Panc1 (cell line): ENCODE measurements at regions not wholly inside any gene's neighbourhood (a gene's known extent, or its start where the extent isn't known, plus 50 kb on each side); places are given as distances from the start of the nearest gene placed in this dataset.

Experiments
- ATAC-seq: fragments of 200-7000 bp; cut with Tn5 transposase; 2 replicates; pipeline ENCODE4 v1.9.1; 2020; ENCODE audit warnings: mild to moderate bottlenecking, moderate library complexity
- BruUV-seq: library from RNA; stranded (reverse); fragments of 400-500 nt; replicated peaks from 2 replicates; lab custom pipeline; 2021; lab: Mats Ljungman, UMichigan
- CTCF ChIA-PET: fragments of 300-600 bp; sonication (Branson Sonifier 250); formaldehyde crosslinking; loops from one replicate; lab custom pipeline; 2022; ENCODE audit warnings: antibody characterized with exemption; lab: Charles Lee
- POLR2A ChIA-PET: fragments of 300-600 bp; sonication (Branson Sonifier 250); formaldehyde crosslinking; loops from one replicate; lab custom pipeline; 2022; ENCODE audit warnings: antibody characterized with exemption; lab: Charles Lee
- DNase-seq: peaks from one replicate; pipeline ENCODE4 v3.0.0-alpha.2; 2010; ENCODE audit warnings: low read depth, low spot score
- H3K27ac ChIP-seq: 2 replicates; pipeline ENCODE4 v1.5.1; 2011; ENCODE audit warnings: mild to moderate bottlenecking, low read length, inconsistent platforms
- H3K27me3 ChIP-seq: fragments of 200-500 bp; sonication (Bioruptor generic); 2 replicates; pipeline ENCODE4 v1.6.0; 2014; ENCODE audit warnings: low read length, inconsistent platforms; ENCODE audit not compliant: control insufficient read depth, insufficient read depth
- H3K36me3 ChIP-seq: fragments of 200-500 bp; sonication (Bioruptor generic); 2 replicates; pipeline ENCODE4 v1.5.1; 2014; ENCODE audit warnings: inconsistent platforms, mild to moderate bottlenecking, low read length, moderate library complexity; ENCODE audit not compliant: control insufficient read depth, insufficient read depth
- H3K4me1 ChIP-seq: 2 replicates; pipeline ENCODE4 v1.5.1; 2011; ENCODE audit warnings: inconsistent platforms, mild to moderate bottlenecking, low read length, moderate library complexity; ENCODE audit not compliant: control insufficient read depth, insufficient read depth
- H3K4me3 ChIP-seq, 2 experiments: 2 replicates each; pipeline ENCODE4 v1.5.1; 2011 to 2012; ENCODE audit warnings: low read depth in 2 of 2, low read length in 2 of 2, mild to moderate bottlenecking in 2 of 2, inconsistent platforms in 1 of 2, moderate library complexity in 1 of 2
- H3K9me3 ChIP-seq: fragments of 200-500 bp; sonication (Bioruptor generic); 2 replicates; pipeline ENCODE4 v1.5.1; 2014; ENCODE audit warnings: low read depth, mild to moderate bottlenecking, inconsistent platforms, low read length, moderate library complexity; ENCODE audit not compliant: control insufficient read depth, insufficient read depth
- POLR2AphosphoS5 ChIP-seq: IDR thresholded peaks from 2 replicates; pipeline ENCODE4 v1.6.1; 2012; ENCODE audit warnings: mild to moderate bottlenecking, low read depth, low read length, moderate library complexity
- SIN3A ChIP-seq: IDR thresholded peaks from 2 replicates; pipeline ENCODE4 v1.6.1; 2012; ENCODE audit warnings: low read depth, mild to moderate bottlenecking, low read length, moderate library complexity, borderline replicate concordance; ENCODE audit not compliant: insufficient read depth
- TCF7L2 ChIP-seq: IDR thresholded peaks from 2 replicates; pipeline ENCODE4 v1.6.1; 2011; ENCODE audit warnings: mild to moderate bottlenecking, low read depth, low read length, inconsistent platforms
- in situ Hi-C: cut with HindIII; loops from 2 replicates; pipeline ENCODE4 v1.10.0; 2016; ENCODE audit warnings: low sequenced_read_pairs, low pct_unique_long_range_greater_than_20kb
- intact Hi-C: fragments of 100-400 bp; cut with micrococcal nuclease; formaldehyde crosslinking; loops from one replicate; pipeline ENCODE4 v1.10.0; 2022; ENCODE audit not compliant: unreplicated experiment
- TF ChIP-seq, protein P1 (sequence below): fragments of 450-650 bp; IDR thresholded peaks from 2 replicates; pipeline ENCODE4 v1.5.1; 2017; ENCODE audit warnings: mild to moderate bottlenecking
- TF ChIP-seq, protein P2 (sequence below), 2 experiments: IDR thresholded peaks; 2 replicates each; pipeline ENCODE4 v1.6.1; 2011 to 2012; ENCODE audit warnings: low read depth in 2 of 2, control low read depth in 1 of 2, low read length in 1 of 2, mild to moderate bottlenecking in 1 of 2, moderate library complexity in 1 of 2; ENCODE audit not compliant: insufficient read depth in 1 of 2

DNA sequence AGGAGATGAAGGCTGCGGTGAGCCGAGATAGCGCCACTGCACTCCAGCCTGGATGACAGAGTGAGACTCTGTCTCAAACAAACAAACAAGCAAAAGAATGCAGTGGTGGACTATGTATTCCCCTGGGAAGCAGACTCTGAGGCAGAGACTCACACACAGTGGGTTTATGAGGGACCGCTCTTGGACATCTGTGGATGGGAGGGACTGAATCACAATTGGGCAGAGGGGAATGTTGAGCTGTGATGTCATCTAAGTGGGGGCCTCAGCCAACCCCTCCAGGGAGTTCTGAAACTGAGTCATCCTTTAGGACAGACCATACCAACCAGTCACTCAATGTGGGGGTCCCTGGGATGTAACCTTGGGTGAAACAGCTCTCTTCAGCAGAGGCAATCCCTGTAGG, 151.0 kb downstream of the SUDS3 start:
- H3K27ac ChIP-seq = no peak overlapping the region
- H3K36me3 ChIP-seq = no peaks in the 10 kb centered on the region
- ChIA-PET CTCF (no interaction called here), POLR2A (no interaction called here)
- in situ Hi-C loops = no loop called here
- TF ChIP-seq, protein P1, sequence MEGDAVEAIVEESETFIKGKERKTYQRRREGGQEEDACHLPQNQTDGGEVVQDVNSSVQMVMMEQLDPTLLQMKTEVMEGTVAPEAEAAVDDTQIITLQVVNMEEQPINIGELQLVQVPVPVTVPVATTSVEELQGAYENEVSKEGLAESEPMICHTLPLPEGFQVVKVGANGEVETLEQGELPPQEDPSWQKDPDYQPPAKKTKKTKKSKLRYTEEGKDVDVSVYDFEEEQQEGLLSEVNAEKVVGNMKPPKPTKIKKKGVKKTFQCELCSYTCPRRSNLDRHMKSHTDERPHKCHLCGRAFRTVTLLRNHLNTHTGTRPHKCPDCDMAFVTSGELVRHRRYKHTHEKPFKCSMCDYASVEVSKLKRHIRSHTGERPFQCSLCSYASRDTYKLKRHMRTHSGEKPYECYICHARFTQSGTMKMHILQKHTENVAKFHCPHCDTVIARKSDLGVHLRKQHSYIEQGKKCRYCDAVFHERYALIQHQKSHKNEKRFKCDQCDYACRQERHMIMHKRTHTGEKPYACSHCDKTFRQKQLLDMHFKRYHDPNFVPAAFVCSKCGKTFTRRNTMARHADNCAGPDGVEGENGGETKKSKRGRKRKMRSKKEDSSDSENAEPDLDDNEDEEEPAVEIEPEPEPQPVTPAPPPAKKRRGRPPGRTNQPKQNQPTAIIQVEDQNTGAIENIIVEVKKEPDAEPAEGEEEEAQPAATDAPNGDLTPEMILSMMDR = no peak
- no peak for TF ChIP-seq SIN3A
- no peak for TF ChIP-seq POLR2AphosphoS5
- TF ChIP-seq, protein P2, sequence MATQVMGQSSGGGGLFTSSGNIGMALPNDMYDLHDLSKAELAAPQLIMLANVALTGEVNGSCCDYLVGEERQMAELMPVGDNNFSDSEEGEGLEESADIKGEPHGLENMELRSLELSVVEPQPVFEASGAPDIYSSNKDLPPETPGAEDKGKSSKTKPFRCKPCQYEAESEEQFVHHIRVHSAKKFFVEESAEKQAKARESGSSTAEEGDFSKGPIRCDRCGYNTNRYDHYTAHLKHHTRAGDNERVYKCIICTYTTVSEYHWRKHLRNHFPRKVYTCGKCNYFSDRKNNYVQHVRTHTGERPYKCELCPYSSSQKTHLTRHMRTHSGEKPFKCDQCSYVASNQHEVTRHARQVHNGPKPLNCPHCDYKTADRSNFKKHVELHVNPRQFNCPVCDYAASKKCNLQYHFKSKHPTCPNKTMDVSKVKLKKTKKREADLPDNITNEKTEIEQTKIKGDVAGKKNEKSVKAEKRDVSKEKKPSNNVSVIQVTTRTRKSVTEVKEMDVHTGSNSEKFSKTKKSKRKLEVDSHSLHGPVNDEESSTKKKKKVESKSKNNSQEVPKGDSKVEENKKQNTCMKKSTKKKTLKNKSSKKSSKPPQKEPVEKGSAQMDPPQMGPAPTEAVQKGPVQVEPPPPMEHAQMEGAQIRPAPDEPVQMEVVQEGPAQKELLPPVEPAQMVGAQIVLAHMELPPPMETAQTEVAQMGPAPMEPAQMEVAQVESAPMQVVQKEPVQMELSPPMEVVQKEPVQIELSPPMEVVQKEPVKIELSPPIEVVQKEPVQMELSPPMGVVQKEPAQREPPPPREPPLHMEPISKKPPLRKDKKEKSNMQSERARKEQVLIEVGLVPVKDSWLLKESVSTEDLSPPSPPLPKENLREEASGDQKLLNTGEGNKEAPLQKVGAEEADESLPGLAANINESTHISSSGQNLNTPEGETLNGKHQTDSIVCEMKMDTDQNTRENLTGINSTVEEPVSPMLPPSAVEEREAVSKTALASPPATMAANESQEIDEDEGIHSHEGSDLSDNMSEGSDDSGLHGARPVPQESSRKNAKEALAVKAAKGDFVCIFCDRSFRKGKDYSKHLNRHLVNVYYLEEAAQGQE (IDR thresholded peaks at IDR 0.05; ENCODE audit: insufficient read depth in 1 of 2, low read depth in 2 of 2, low read length in 1 of 2) = no peak
- TF ChIP-seq TCF7L2 = no peak
- H3K9me3 ChIP-seq = no peaks in the 10 kb centered on the region
- no peak for DNase-seq
- peaks cover 5% of the 10 kb centered on the region; the same call in 1 of the 2 replicates for H3K27me3 ChIP-seq
- no peaks in the 10 kb centered on the region; the same call in 1 of the 2 replicates for H3K4me1 ChIP-seq
- intact Hi-C loops = no loop called here
- no TSS peak for BruUV-seq
- H3K4me3 ChIP-seq = no peak overlapping the region
- no peak for ATAC-seq

DNA sequence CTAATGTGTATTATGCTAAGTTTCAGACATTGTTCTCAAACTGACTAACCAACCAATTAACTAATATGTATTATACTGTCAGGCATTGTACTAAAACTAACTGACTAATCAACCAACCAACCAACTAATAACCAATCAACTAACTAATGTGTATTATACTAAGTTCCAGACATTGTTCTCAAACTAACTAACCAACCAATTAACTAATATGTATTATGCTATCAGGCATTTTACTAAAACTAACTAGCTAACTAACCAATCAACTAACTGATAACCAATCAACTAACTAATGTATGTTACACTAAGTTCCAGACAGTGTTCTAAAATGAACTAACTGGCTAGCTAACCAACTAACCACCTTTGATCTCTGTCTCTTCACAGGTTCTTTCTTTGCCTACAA, 152.3 kb downstream of the SUDS3 start:
- no peak for ATAC-seq
- CTCF ChIA-PET = no interaction called here
- peaks cover 7% of the 10 kb centered on the region; the same call in 1 of the 2 replicates for H3K27me3 ChIP-seq

More for the DNA sequence above, 152.3 kb downstream of the SUDS3 start:
- Histone ChIP-seq H3K27ac (no peak overlapping the region), H3K9me3 (no peaks in the 10 kb centered on the region), H3K36me3 (no peaks in the 10 kb centered on the region), H3K4me3 (no peak overlapping the region), H3K4me1 (no peaks in the 10 kb centered on the region; the same call in 1 of the 2 replicates)
- no peak for DNase-seq
- in situ Hi-C loops (no loop called here), intact Hi-C loops (no loop called here)
- POLR2A ChIA-PET = no interaction called here
- TF ChIP-seq TCF7L2 (no peak), POLR2AphosphoS5 (no peak), SIN3A (no peak)
- TF ChIP-seq, protein P1 = no peak
- TF ChIP-seq, protein P2 (IDR thresholded peaks at IDR 0.05; ENCODE audit: insufficient read depth in 1 of 2, low read depth in 2 of 2, low read length in 1 of 2) = no peak
- no TSS peak for BruUV-seq
